ENCODE measurements at regions not wholly inside any gene's neighbourhood (a gene's known extent, or its start where the extent isn't known, plus 50 kb on each side); places are given as distances from the start of the nearest gene placed in this dataset.

GRCh38 chr20:40603057-40603651, 85.9 kb downstream of the MAFB start:
- H3K4me1 ChIP-seq (ENCODE audit: control insufficient read depth in 2 of 3, insufficient read depth in 2 of 3, low read depth in 1 of 3, low read length in 3 of 3), result no peaks in the 10 kb centered on the region
- no peak for FAIRE-seq
- no peak overlapping the region for H3K27ac ChIP-seq (ENCODE audit: low read depth in 2 of 2, low read length in 2 of 2)
- intact Hi-C loops (cut with DNase I), result no loop called here
- H3K9me3 ChIP-seq (ENCODE audit: control insufficient read depth in 2 of 3, insufficient read depth in 1 of 3, low read length in 3 of 3), result peaks cover 0 to 10% (median 6%) of the 10 kb centered on the region in 3 donors
- H3K9ac ChIP-seq (ENCODE audit: low read length in 3 of 3), result no peak overlapping the region
- DNase-seq, result no peak
- H3K27me3 ChIP-seq (ENCODE audit: control insufficient read depth, insufficient read depth, low read length), result no peaks in the 10 kb centered on the region
- H3K4me3 ChIP-seq (ENCODE audit: low read length in 3 of 3), result no peak overlapping the region
- TF ChIP-seq, protein P1, sequence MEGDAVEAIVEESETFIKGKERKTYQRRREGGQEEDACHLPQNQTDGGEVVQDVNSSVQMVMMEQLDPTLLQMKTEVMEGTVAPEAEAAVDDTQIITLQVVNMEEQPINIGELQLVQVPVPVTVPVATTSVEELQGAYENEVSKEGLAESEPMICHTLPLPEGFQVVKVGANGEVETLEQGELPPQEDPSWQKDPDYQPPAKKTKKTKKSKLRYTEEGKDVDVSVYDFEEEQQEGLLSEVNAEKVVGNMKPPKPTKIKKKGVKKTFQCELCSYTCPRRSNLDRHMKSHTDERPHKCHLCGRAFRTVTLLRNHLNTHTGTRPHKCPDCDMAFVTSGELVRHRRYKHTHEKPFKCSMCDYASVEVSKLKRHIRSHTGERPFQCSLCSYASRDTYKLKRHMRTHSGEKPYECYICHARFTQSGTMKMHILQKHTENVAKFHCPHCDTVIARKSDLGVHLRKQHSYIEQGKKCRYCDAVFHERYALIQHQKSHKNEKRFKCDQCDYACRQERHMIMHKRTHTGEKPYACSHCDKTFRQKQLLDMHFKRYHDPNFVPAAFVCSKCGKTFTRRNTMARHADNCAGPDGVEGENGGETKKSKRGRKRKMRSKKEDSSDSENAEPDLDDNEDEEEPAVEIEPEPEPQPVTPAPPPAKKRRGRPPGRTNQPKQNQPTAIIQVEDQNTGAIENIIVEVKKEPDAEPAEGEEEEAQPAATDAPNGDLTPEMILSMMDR (IDR thresholded peaks at IDR 0.05; ENCODE audit: borderline replicate concordance, extremely low read depth, insufficient read depth), result no peak
- no peaks in the 10 kb centered on the region for H3K36me3 ChIP-seq (ENCODE audit: control insufficient read depth in 2 of 3, insufficient read depth in 3 of 3, low read length in 3 of 3)

- H3K27me3 ChIP-seq (ENCODE audit: control insufficient read depth, insufficient read depth, low read length), result no peaks in the 10 kb centered on the region
- H3K9ac ChIP-seq (ENCODE audit: low read length in 3 of 3), result no peak overlapping the region
- H3K9me3 ChIP-seq (ENCODE audit: control insufficient read depth in 2 of 3, insufficient read depth in 1 of 3, low read length in 3 of 3), result peaks cover 0 to 10% (median 6%) of the 10 kb centered on the region in 3 donors
- H3K36me3 ChIP-seq (ENCODE audit: control insufficient read depth in 2 of 3, insufficient read depth in 3 of 3, low read length in 3 of 3), result no peaks in the 10 kb centered on the region
- no peaks in the 10 kb centered on the region for H3K4me1 ChIP-seq (ENCODE audit: control insufficient read depth in 2 of 3, insufficient read depth in 2 of 3, low read depth in 1 of 3, low read length in 3 of 3)
- H3K4me3 ChIP-seq (ENCODE audit: low read length in 3 of 3), result no peak overlapping the region
- DNase-seq, result no peak
- TF ChIP-seq, protein P1 (IDR thresholded peaks at IDR 0.05; ENCODE audit: borderline replicate concordance, extremely low read depth, insufficient read depth), result no peak
- no peak overlapping the region for H3K27ac ChIP-seq (ENCODE audit: low read depth in 2 of 2, low read length in 2 of 2)
- no peak for FAIRE-seq
- intact Hi-C loops (cut with DNase I), result no loop called here
Measured at GRCh38 chr20:40602381-40602780, 86.7 kb downstream of the MAFB start.

GRCh38 chr20:40600441-40601219, 88.4 kb downstream of the MAFB start:
- no peaks in the 10 kb centered on the region for H3K27me3 ChIP-seq (ENCODE audit: control insufficient read depth, insufficient read depth, low read length)
- H3K9ac ChIP-seq (ENCODE audit: low read length in 3 of 3), result no peak overlapping the region
- H3K36me3 ChIP-seq (ENCODE audit: control insufficient read depth in 2 of 3, insufficient read depth in 3 of 3, low read length in 3 of 3), result no peaks in the 10 kb centered on the region
- H3K4me3 ChIP-seq (ENCODE audit: low read length in 3 of 3), result no peak overlapping the region
- H3K27ac ChIP-seq (ENCODE audit: low read depth in 2 of 2, low read length in 2 of 2), result no peak overlapping the region
- intact Hi-C loops (cut with DNase I), result no loop called here
- FAIRE-seq (no peak), DNase-seq (peak in 2 of 5 donors; percentile 17 to 22)
- no peaks in the 10 kb centered on the region for H3K4me1 ChIP-seq (ENCODE audit: control insufficient read depth in 2 of 3, insufficient read depth in 2 of 3, low read depth in 1 of 3, low read length in 3 of 3)
- TF ChIP-seq, protein P1 (IDR thresholded peaks at IDR 0.05; ENCODE audit: borderline replicate concordance, extremely low read depth, insufficient read depth), result no peak
- H3K9me3 ChIP-seq (ENCODE audit: control insufficient read depth in 2 of 3, insufficient read depth in 1 of 3, low read length in 3 of 3), result peaks cover 0 to 10% (median 6%) of the 10 kb centered on the region in 3 donors

Measured in kidney (tissue), 13 donors.